ENCODE measurements at regions not wholly inside any gene's neighbourhood (a gene's known extent, or its start where the extent isn't known, plus 50 kb on each side); places are given as distances from the start of the nearest gene placed in this dataset.
A peak's percentile ranks its signal among the peaks of the same experiment; 100 is the strongest.

DNA sequence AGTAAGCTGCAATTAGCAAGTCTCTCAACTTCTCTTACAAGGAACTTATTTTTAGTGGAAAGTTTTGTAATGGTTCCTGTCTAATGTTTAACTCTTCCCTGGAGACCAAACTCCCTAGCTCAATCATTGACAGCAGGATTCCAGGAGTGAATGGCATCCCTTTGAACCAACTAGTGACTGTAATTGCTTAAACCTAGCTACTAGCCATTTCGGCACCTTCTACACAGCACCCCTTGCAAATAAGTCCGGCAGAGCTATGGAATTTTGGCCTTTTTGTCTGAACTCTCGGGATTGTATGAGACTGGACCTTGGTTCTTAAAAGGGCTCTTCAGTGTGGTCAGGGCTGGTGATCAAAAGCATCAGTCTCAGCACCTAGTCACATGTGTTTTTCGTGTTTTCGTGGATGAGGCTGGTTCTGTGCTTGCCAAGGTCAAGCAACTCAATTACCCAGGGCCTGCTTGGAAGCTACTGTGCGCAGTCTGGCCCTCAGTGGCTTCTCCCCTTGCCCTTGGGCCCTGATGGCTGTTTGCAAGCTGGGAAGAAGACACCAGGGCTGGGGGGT is 135.3 kb upstream of the NEDD9 start (continued):
- TF ChIP-seq, protein P1, sequence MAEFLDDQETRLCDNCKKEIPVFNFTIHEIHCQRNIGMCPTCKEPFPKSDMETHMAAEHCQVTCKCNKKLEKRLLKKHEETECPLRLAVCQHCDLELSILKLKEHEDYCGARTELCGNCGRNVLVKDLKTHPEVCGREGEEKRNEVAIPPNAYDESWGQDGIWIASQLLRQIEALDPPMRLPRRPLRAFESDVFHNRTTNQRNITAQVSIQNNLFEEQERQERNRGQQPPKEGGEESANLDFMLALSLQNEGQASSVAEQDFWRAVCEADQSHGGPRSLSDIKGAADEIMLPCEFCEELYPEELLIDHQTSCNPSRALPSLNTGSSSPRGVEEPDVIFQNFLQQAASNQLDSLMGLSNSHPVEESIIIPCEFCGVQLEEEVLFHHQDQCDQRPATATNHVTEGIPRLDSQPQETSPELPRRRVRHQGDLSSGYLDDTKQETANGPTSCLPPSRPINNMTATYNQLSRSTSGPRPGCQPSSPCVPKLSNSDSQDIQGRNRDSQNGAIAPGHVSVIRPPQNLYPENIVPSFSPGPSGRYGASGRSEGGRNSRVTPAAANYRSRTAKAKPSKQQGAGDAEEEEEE (CRISPR knock-in tag; IDR thresholded peaks at IDR 0.05; ENCODE audit: borderline replicate concordance): no peak; the same call in 1 of the 2 replicates
- TF ChIP-seq SMAD9 (CRISPR knock-in tag; IDR thresholded peaks at IDR 0.05) (no peak), SYNCRIP (IDR thresholded peaks at IDR 0.05; ENCODE audit: insufficient read depth, low read depth, low read length) (no peak), ZNF609 (CRISPR knock-in tag; IDR thresholded peaks at IDR 0.05; ENCODE audit: borderline replicate concordance) (peak; percentile 92), FOSL2 (CRISPR knock-in tag; IDR thresholded peaks at IDR 0.05) (peak; percentile 82), TP53 (CRISPR knock-in tag; conservative IDR thresholded peaks at IDR 0.05) (no peak; the same call in 1 of the 2 replicates), MTF2 (CRISPR knock-in tag; IDR thresholded peaks at IDR 0.05; ENCODE audit: borderline replicate concordance) (no peak), ZBTB25 (CRISPR knock-in tag; IDR thresholded peaks at IDR 0.05) (peak; percentile 79), GMEB2 (CRISPR knock-in tag; IDR thresholded peaks at IDR 0.05; ENCODE audit: low read depth) (0 out of 2 replicates have a peak, but pooled peaks have one; percentile 36), NR2F6 (IDR thresholded peaks at IDR 0.05) (peak; percentile 82), NR2F6 (CRISPR knock-in tag; IDR thresholded peaks at IDR 0.05) (peak; percentile 89), ZNF260 (CRISPR knock-in tag; IDR thresholded peaks at IDR 0.05; ENCODE audit: borderline replicate concordance, low read depth) (no peak), KDM5B (CRISPR knock-in tag; IDR thresholded peaks at IDR 0.05; ENCODE audit: borderline replicate concordance) (peak; percentile 36; the same call in 1 of the 2 replicates), JARID2 (CRISPR knock-in tag; IDR thresholded peaks at IDR 0.05; ENCODE audit: insufficient replicate concordance) (no peak), ZNF33B (CRISPR knock-in tag; IDR thresholded peaks at IDR 0.05) (peak; percentile 71), CAMTA2 (CRISPR knock-in tag; IDR thresholded peaks at IDR 0.05; ENCODE audit: borderline replicate concordance) (no peak)
- TF ChIP-seq, protein P2, sequence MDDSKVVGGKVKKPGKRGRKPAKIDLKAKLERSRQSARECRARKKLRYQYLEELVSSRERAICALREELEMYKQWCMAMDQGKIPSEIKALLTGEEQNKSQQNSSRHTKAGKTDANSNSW (CRISPR knock-in tag; IDR thresholded peaks at IDR 0.05; ENCODE audit: borderline replicate concordance): no peak
- TF ChIP-seq, protein P3, sequence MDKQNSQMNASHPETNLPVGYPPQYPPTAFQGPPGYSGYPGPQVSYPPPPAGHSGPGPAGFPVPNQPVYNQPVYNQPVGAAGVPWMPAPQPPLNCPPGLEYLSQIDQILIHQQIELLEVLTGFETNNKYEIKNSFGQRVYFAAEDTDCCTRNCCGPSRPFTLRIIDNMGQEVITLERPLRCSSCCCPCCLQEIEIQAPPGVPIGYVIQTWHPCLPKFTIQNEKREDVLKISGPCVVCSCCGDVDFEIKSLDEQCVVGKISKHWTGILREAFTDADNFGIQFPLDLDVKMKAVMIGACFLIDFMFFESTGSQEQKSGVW (CRISPR knock-in tag; IDR thresholded peaks at IDR 0.05; ENCODE audit: borderline replicate concordance): no peak

Data from HepG2 (cell line).